Kasumi-1 (cell line): ENCODE measurements at regions not wholly inside any gene's neighbourhood (a gene's known extent, or its start where the extent isn't known, plus 50 kb on each side); places are given as distances from the start of the nearest gene placed in this dataset.

Experiments used
- DNase-seq, 2 experiments: peaks; one replicate each; lab custom pipeline; 2025; lab: John Stamatoyannopoulos, UW

GRCh38 chr5:82335806-82336205, 57.7 kb upstream of the RPS23 start:
- no peak for DNase-seq

GRCh38 chr5:82334856-82335255, 56.7 kb upstream of the RPS23 start:
- peak in 1 of 2 experiments; percentile 15 for DNase-seq

GRCh38 chr5:82334085-82334692, 56.0 kb upstream of the RPS23 start:
- no peak for DNase-seq

- no peak for DNase-seq
Measured at GRCh38 chr5:82332886-82333615, 54.9 kb upstream of the RPS23 start.

DNA sequence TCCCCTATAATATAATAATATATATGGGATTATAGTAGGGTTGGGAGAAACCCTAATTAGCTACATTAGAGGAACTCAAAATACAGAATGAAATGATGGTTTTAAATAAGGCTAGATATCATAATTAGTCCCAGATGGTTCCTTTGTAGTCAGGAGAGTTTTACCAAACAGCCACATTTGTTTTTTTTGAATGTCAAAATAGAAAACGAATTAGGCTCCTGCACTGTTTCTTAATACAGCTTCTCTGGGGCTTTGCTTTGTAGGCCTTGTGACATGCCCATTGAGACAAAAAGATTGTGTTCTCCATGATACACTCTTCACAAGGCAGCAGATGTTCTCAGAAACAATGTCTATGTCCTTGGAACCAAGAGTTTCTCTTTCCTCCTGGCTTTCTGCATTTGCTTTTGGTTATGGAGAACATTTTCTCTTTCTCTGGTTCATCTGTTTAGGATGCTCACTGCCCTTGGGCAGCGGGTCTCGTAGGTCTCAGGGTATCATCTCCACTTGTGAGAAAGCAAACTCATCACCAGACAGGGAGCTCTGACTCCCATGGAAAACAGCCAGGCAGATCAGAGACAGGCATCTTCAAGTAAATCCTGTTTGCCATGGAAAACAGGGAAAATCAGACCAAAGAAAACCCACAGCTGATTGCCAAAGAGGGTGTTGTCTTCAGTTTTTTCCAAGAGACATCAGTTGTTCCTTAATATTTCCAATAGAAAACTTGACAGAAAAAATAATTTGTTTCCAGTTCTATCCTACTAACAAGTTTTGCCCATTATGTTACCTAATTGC, 54.1 kb upstream of the RPS23 start:
- DNase-seq, result no peak

- DNase-seq, result no peak
Measured at GRCh38 chr5:82331557-82331956, 53.4 kb upstream of the RPS23 start.

- no peak for DNase-seq
Measured at GRCh38 chr5:82330530-82331270, 52.5 kb upstream of the RPS23 start.

DNA sequence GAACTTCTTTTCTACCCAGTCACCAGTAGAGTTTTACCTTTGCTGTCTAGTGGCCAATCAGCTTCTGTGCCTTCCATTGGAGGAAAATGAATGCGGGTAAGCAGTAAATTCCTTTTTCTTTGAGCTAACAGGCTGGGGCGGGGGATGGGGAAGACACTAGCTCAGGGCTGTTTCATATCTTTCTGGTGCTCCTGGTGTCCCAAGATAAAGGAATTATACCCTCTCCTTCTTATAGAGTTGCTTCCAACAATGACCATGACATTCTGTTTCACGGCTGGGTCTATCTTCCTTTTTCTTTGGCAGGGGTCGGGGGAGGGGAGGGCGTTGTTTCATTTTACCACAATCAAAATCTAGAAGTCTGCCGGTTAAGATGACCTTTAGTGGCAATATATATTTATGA, 51.2 kb upstream of the RPS23 start:
- DNase-seq, result no peak
